ENCODE measurements at regions not wholly inside any gene's neighbourhood (a gene's known extent, or its start where the extent isn't known, plus 50 kb on each side); places are given as distances from the start of the nearest gene placed in this dataset.

- Histone ChIP-seq H3K27me3 (ENCODE audit: insufficient read depth, poor library complexity, severe bottlenecking) (peaks cover 4% of the 10 kb centered on the region), H3K4me3 (replicated peaks; ENCODE audit: insufficient read depth, low read length) (no peak overlapping the region), H3K27ac (replicated peaks) (no peak overlapping the region)
- TF ChIP-seq, protein P1, sequence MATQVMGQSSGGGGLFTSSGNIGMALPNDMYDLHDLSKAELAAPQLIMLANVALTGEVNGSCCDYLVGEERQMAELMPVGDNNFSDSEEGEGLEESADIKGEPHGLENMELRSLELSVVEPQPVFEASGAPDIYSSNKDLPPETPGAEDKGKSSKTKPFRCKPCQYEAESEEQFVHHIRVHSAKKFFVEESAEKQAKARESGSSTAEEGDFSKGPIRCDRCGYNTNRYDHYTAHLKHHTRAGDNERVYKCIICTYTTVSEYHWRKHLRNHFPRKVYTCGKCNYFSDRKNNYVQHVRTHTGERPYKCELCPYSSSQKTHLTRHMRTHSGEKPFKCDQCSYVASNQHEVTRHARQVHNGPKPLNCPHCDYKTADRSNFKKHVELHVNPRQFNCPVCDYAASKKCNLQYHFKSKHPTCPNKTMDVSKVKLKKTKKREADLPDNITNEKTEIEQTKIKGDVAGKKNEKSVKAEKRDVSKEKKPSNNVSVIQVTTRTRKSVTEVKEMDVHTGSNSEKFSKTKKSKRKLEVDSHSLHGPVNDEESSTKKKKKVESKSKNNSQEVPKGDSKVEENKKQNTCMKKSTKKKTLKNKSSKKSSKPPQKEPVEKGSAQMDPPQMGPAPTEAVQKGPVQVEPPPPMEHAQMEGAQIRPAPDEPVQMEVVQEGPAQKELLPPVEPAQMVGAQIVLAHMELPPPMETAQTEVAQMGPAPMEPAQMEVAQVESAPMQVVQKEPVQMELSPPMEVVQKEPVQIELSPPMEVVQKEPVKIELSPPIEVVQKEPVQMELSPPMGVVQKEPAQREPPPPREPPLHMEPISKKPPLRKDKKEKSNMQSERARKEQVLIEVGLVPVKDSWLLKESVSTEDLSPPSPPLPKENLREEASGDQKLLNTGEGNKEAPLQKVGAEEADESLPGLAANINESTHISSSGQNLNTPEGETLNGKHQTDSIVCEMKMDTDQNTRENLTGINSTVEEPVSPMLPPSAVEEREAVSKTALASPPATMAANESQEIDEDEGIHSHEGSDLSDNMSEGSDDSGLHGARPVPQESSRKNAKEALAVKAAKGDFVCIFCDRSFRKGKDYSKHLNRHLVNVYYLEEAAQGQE (IDR thresholded peaks at IDR 0.05; ENCODE audit: insufficient replicate concordance, low read depth): no peak
- TF ChIP-seq, protein P2, sequence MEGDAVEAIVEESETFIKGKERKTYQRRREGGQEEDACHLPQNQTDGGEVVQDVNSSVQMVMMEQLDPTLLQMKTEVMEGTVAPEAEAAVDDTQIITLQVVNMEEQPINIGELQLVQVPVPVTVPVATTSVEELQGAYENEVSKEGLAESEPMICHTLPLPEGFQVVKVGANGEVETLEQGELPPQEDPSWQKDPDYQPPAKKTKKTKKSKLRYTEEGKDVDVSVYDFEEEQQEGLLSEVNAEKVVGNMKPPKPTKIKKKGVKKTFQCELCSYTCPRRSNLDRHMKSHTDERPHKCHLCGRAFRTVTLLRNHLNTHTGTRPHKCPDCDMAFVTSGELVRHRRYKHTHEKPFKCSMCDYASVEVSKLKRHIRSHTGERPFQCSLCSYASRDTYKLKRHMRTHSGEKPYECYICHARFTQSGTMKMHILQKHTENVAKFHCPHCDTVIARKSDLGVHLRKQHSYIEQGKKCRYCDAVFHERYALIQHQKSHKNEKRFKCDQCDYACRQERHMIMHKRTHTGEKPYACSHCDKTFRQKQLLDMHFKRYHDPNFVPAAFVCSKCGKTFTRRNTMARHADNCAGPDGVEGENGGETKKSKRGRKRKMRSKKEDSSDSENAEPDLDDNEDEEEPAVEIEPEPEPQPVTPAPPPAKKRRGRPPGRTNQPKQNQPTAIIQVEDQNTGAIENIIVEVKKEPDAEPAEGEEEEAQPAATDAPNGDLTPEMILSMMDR (IDR thresholded peaks at IDR 0.05; ENCODE audit: insufficient read depth, low read length): no peak
- no peak for TF ChIP-seq GABPA (IDR thresholded peaks at IDR 0.05; ENCODE audit: low read depth)
- no peak for DNase-seq (ENCODE audit: low read depth in 1 of 2, low spot score in 1 of 2)
Observed at GRCh38 chr21:35562876-35563275, 497.4 kb downstream of the SETD4 start.

DNA sequence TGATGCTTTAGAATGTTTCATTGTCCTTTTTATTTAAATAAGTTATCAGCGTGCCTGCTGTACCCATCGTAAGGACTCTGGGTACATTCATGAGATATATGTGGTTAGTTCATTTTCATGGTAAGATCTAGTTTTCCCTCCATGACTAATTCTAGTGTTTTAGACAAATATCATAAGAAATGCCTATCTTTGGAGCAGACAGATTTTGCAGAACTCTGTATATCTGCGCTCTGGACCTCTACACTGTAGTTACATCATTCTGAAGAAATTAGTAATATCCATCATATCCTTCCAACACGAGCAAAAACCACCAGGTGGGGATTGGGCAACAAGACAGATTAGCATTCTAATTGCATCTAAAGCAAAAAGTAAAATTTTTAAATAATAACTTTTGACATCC lies 499.2 kb downstream of the SETD4 start:
- Histone ChIP-seq H3K27ac (replicated peaks) (no peak overlapping the region), H3K4me3 (replicated peaks; ENCODE audit: insufficient read depth, low read length) (no peak overlapping the region), H3K27me3 (ENCODE audit: insufficient read depth, poor library complexity, severe bottlenecking) (peaks cover 4% of the 10 kb centered on the region)
- TF ChIP-seq POLR2AphosphoS5 (IDR thresholded peaks at IDR 0.05; ENCODE audit: low read depth) (no peak), GABPA (IDR thresholded peaks at IDR 0.05; ENCODE audit: low read depth) (no peak), SPI1 (IDR thresholded peaks at IDR 0.05; ENCODE audit: borderline replicate concordance, low read depth) (no peak)
- TF ChIP-seq, protein P2 (IDR thresholded peaks at IDR 0.05; ENCODE audit: insufficient read depth, low read length): no peak
- TF ChIP-seq, protein P1 (IDR thresholded peaks at IDR 0.05; ENCODE audit: insufficient replicate concordance, low read depth): no peak
- no peak for DNase-seq (ENCODE audit: low read depth in 1 of 2, low spot score in 1 of 2)

- no peak for DNase-seq (ENCODE audit: low read depth in 1 of 2, low spot score in 1 of 2)
- peaks cover 6% of the 10 kb centered on the region for H3K27me3 ChIP-seq (ENCODE audit: insufficient read depth, poor library complexity, severe bottlenecking)
- no peak for TF ChIP-seq SPI1 (IDR thresholded peaks at IDR 0.05; ENCODE audit: borderline replicate concordance, low read depth)
- no peak for TF ChIP-seq GABPA (IDR thresholded peaks at IDR 0.05; ENCODE audit: low read depth)
- TF ChIP-seq, protein P1 (IDR thresholded peaks at IDR 0.05; ENCODE audit: insufficient replicate concordance, low read depth): no peak
- TF ChIP-seq, protein P2 (IDR thresholded peaks at IDR 0.05; ENCODE audit: insufficient read depth, low read length): no peak
- no peak for TF ChIP-seq POLR2AphosphoS5 (IDR thresholded peaks at IDR 0.05; ENCODE audit: low read depth)
- no peak overlapping the region for H3K27ac ChIP-seq (replicated peaks)
- no peak overlapping the region for H3K4me3 ChIP-seq (replicated peaks; ENCODE audit: insufficient read depth, low read length)
Observed at GRCh38 chr21:35559829-35560225, 500.5 kb downstream of the SETD4 start.

Measured in HL-60 (cell line).